HEK293T (cell line): ENCODE measurements at regions not wholly inside any gene's neighbourhood (a gene's known extent, or its start where the extent isn't known, plus 50 kb on each side); places are given as distances from the start of the nearest gene placed in this dataset.
"Not testable (repeated sequence)": the region's sequence is repeated elsewhere in the genome, so short reads cannot be mapped to it uniquely, and the experiment has no call there.

Source experiments
- CTCF ChIA-PET: fragments of 350-600 bp; formaldehyde crosslinking; extraction: SDS; loops from one replicate; lab custom pipeline; 2021; ENCODE audit warnings: antibody characterized with exemption, inconsistent platforms; lab: Yijun Ruan, JAX
- POLR2A ChIA-PET: fragments of 350-600 bp; formaldehyde crosslinking; extraction: SDS; loops from one replicate; lab custom pipeline; 2020; ENCODE audit warnings: antibody characterized with exemption, inconsistent platforms; lab: Yijun Ruan, JAX
- DNase-seq: peaks from one replicate; pipeline ENCODE4 v3.0.0; 2012; ENCODE audit warnings: mixed read lengths; ENCODE audit errors: extremely low spot score
- ARNT ChIP-seq: fragments of 450-650 bp; IDR thresholded peaks from 2 replicates; pipeline ENCODE4 v1.6.1; 2017; ENCODE audit warnings: mild to moderate bottlenecking
- BHLHE40 ChIP-seq: fragments of 450-650 bp; IDR thresholded peaks from 2 replicates; pipeline ENCODE4 v1.6.1; 2016; ENCODE audit warnings: mild to moderate bottlenecking, moderate library complexity, borderline replicate concordance
- CTBP1 ChIP-seq: fragments of 450-650 bp; IDR thresholded peaks from 2 replicates; pipeline ENCODE4 v1.6.1; 2016; ENCODE audit warnings: borderline replicate concordance
- ELF4 ChIP-seq: fragments of 450-650 bp; IDR thresholded peaks from 2 replicates; pipeline ENCODE4 v1.6.1; 2017; ENCODE audit warnings: antibody characterized with exemption
- FOXA1 ChIP-seq: fragments of 450-650 bp; IDR thresholded peaks from 2 replicates; pipeline ENCODE4 v1.6.1; 2016; ENCODE audit warnings: mild to moderate bottlenecking
- FOXK2 ChIP-seq: fragments of 450-650 bp; IDR thresholded peaks from 2 replicates; pipeline ENCODE4 v1.6.1; 2016; ENCODE audit warnings: mild to moderate bottlenecking
- FOXM1 ChIP-seq: fragments of 450-650 bp; IDR thresholded peaks from 2 replicates; pipeline ENCODE4 v1.6.1; 2017; ENCODE audit warnings: mild to moderate bottlenecking, borderline replicate concordance
- HDGF ChIP-seq: fragments of 450-650 bp; IDR thresholded peaks from 2 replicates; pipeline ENCODE4 v1.6.1; 2017; ENCODE audit warnings: antibody characterized with exemption, borderline replicate concordance
- L3MBTL2 ChIP-seq: fragments of 450-650 bp; conservative IDR thresholded peaks from 2 replicates; pipeline ENCODE4 v1.6.1; 2016; ENCODE audit warnings: mild to moderate bottlenecking
- LEF1 ChIP-seq: fragments of 450-650 bp; IDR thresholded peaks from 2 replicates; pipeline ENCODE4 v1.6.1; 2017; ENCODE audit warnings: mild to moderate bottlenecking, borderline replicate concordance
- NFRKB ChIP-seq: fragments of 450-650 bp; IDR thresholded peaks from 2 replicates; pipeline ENCODE4 v1.6.1; 2016; ENCODE audit warnings: mild to moderate bottlenecking, moderate library complexity
- SP1 ChIP-seq: fragments of 450-650 bp; IDR thresholded peaks from 2 replicates; pipeline ENCODE4 v1.6.1; 2017
- SUZ12 ChIP-seq: fragments of 450-650 bp; IDR thresholded peaks from 2 replicates; pipeline ENCODE4 v1.6.1; 2016; ENCODE audit warnings: mild to moderate bottlenecking
- TARDBP ChIP-seq: fragments of 450-650 bp; IDR thresholded peaks from 2 replicates; pipeline ENCODE4 v1.6.1; 2016
- ZNF384 ChIP-seq: fragments of 450-650 bp; IDR thresholded peaks from 2 replicates; pipeline ENCODE4 v1.6.1; 2016
- TF ChIP-seq, protein P1 (sequence below): fragments of 450-650 bp; IDR thresholded peaks from 2 replicates; pipeline ENCODE4 v1.6.1; 2016

DNA sequence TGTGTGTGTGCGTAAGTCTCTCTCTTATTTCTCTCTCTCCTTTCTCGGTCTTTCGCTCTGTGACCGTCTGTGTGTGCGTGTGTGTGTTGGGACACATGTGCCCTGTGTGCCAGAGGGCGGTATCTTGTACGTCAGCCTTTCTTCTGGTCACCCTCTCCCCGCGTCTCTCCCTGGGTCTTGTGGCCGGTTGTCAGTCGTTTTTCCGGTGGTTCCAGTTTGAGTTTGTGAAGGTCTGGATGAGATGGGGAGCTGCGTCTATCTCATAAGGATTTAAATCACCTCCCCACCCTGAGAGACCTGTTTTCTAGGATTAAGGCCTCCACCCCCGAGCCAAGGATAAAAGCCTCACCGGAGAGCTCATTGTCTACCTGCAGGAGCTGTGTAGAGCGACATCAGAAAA, 295.5 kb upstream of the ZNF337 start:
- ChIA-PET POLR2A (no interaction called here), CTCF (no interaction called here)
- TF ChIP-seq SP1 (no peak), LEF1 (no peak), CTBP1 (no peak), HDGF (no peak), FOXA1 (no peak), ZNF384 (no peak), NFRKB (no peak), FOXM1 (no peak), ELF4 (no peak), BHLHE40 (no peak), FOXK2 (no peak), SUZ12 (no peak), TARDBP (no peak), ARNT (no peak), L3MBTL2 (no peak)
- TF ChIP-seq, protein P1, sequence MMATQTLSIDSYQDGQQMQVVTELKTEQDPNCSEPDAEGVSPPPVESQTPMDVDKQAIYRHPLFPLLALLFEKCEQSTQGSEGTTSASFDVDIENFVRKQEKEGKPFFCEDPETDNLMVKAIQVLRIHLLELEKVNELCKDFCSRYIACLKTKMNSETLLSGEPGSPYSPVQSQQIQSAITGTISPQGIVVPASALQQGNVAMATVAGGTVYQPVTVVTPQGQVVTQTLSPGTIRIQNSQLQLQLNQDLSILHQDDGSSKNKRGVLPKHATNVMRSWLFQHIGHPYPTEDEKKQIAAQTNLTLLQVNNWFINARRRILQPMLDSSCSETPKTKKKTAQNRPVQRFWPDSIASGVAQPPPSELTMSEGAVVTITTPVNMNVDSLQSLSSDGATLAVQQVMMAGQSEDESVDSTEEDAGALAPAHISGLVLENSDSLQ = no peak
- no peak for DNase-seq

DNA sequence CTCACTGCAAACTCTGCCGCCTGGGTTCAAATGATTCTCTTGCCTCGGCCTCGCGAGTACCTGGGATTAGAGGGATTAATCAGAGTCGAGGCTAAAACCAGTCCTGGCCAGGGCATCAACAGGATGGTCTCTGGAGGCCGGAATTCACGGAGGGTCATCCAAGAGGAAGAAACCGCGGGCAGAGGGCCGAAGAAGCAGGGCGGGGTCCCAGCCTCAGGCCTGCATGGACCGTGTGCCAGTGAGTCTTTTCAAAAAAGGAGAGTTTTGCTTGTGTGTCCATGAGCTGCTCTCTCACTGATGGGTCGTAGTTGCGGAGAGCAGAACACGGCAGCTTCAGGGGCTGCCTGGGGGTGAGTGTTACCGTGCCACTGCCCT, 295.1 kb upstream of the ZNF337 start:
- TF ChIP-seq CTBP1 (no peak), HDGF (no peak), FOXK2 (no peak)
- POLR2A ChIA-PET = no interaction called here
- DNase-seq = no peak
- CTCF ChIA-PET = no interaction called here

DNA sequence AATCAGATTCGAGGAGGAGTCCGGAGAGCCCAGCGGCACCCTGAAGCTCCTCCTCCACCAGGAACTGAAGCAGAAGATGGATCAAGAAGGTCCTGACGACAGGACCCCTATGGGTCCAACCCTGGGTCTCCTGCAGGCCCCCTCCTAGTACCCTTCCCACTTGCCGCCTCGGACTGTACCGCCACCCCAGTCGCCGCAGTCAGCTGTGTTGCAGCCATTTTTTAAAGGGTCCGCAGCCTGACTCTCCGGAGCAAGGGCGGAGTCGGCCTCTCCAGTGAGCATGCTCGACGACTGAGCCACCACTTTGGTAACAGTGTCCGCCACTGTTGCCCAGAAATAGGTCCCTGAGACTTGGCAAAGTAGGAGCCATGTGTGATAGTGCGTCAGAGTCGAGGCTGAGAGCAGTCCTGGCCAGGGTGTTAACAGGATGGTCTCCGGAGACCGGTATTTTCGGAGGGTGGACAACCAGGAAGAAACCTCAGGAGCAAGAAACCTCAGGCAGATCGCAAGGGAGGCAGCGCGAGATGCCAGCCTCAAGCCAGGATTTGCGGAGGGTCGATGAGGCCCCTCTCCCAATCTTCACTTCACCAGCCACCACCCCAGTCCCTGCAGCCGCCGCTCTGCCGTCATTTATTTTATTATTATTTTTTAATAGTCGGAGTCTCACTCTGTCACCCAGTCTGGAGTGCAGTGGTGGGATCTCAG, 294.6 kb upstream of the ZNF337 start:
- no peak for DNase-seq
- POLR2A ChIA-PET = no interaction called here
- CTCF ChIA-PET = no interaction called here
- TF ChIP-seq TARDBP (no peak), FOXM1 (no peak)
- TF ChIP-seq, protein P1 = no peak

DNA sequence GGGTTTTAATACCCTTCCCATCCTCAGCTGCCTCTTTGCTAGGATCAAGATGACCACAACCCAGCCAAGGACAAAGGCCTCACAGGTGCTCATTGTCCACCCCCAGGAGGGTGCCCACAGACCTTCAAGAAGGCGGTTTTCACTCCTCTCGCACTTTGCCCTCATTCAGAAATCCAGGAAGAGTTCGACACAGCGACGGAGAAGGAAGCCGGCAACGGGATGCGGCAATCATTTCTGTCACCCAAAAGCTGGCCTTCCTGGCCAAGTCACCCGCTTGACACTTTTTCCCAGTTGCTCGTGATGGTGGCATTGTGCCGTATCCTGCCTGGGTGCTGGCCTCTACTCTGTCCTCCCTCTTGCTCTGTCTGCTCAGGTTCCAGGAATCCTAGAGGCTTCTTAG, 293.0 kb upstream of the ZNF337 start:
- CTCF ChIA-PET, POLR2A ChIA-PET, DNase-seq: not testable (repeated sequence)

DNA sequence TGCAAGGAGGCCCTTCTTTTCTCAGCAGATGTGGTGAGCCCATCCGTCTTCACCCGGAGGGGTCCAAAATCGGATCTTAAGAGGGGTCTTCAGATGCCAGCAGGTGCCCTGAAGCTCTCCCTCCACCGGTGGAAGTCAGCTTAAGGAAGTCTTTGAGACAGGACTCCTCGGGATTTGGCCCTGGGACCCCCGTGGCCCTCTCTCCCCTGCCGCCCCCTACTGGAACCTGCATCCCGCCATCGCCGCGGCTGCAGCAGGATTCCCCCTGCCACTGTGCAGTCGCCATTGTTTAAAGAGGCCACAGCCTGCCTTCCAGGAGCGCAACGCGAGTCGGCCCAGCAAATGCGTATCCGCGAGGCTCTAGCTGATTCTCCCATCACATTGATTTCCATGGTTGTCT, 292.5 kb upstream of the ZNF337 start:
- TF ChIP-seq FOXK2 (no peak), SP1 (no peak), LEF1 (no peak), L3MBTL2 (no peak), BHLHE40 (no peak), HDGF (no peak), CTBP1 (no peak), ELF4 (no peak), FOXM1 (no peak), ZNF384 (no peak), ARNT (no peak), NFRKB (no peak), SUZ12 (no peak), FOXA1 (no peak), TARDBP (no peak)
- TF ChIP-seq, protein P1 = no peak
- POLR2A ChIA-PET = no interaction called here

DNA sequence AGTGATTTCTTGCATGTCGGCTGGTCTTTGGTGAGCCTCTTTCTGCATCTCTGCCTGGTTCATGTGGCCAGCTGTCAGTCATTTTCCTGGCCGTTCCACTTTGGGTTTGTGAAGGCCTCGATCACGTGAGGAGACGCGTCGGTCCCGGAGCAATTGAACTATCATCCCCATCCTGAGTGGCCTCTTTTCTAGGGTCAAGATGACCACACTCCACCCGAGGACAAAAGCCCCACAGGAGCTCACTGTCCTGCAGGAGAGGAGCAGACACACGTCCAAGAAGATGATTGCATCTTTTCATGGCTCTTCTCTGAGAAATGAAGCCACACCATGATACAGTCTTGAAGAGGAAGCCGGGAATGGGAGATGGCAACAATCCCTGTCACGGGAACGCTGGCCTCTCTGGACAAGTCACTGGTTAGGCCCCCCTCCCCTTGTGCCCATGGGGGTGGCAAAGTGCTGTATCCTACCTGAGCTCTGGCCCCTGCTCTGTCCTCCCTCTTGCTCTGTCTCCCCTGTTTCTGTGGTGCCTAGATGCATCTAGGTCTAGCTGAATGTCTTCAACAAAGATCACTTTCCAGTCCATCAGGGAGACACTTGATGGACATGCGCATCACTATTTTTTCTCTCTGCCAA, 291.4 kb upstream of the ZNF337 start:
- DNase-seq, CTCF ChIA-PET, POLR2A ChIA-PET: not testable (repeated sequence)

More for the DNA sequence above, 292.5 kb upstream of the ZNF337 start:
- no peak for DNase-seq
- CTCF ChIA-PET = no interaction called here

DNA sequence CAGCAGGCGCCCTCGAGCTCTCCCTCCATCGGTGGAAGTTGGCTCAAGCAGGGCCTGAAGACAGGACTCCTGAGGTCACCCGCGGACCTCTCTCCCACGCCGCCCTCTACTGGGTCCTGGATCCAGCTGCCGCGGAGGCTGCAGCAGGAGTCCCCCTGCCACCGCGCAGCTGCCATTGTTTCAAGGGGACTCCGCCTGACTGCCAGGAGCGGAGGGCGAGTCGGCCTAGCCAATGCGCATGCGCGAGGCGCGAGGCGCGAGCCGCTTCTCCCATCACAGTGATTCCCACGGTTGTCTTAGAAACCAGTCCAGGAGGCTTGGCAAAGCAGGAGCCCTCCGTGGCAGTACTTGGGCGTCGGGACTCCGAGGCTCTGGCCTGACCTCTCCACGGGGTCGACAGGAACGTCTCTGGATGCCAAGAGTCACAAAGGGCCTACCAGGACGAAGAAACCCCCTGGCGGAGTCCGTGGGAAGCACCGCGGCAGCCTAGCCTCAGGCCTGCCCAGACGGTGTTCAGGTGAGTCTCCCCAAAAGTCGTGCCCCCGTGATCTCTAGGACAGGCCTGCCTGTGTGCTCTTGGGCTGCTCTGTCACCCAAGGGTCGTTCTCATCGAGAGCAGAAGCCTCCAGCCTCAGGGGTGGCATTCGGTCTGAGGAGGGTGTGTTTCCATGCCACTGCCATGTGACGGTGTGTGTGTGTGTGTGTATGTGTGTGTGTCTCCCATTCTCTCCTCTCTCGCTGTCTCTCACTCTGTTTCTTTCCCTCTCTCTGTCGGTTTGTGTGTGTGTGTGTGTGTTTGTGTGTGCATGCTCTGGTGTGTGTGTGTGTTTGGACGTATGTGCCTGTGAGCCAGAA, 290.6 kb upstream of the ZNF337 start:
- DNase-seq = no peak
- CTCF ChIA-PET = no interaction called here
- POLR2A ChIA-PET = no interaction called here
- no peak for TF ChIP-seq NFRKB
- no peak for TF ChIP-seq ARNT
